Common myeloid progenitor, CD34-positive (primary cell): ENCODE measurements at regions not wholly inside any gene's neighbourhood (a gene's known extent, or its start where the extent isn't known, plus 50 kb on each side); places are given as distances from the start of the nearest gene placed in this dataset.

Experiments
- CTCF ChIA-PET: fragments of 350-600 bp; sonication (Branson Sonifier 250); formaldehyde crosslinking; loops from one replicate; lab custom pipeline; 2021; ENCODE audit warnings: antibody characterized with exemption; lab: Charles Lee
- POLR2A ChIA-PET: fragments of 350-600 bp; sonication (Branson Sonifier 250); formaldehyde crosslinking; loops from one replicate; lab custom pipeline; 2021; ENCODE audit warnings: antibody characterized with exemption; lab: Charles Lee
- DNase-seq, 3 donors: peaks; one replicate each; pipeline versions ENCODE4 v3.0.0 to v3.0.0-alpha.2; 2013
- H3K27ac ChIP-seq, 2 experiments: 1 replicate in 1 of 2; 2 replicates in 1 of 2; pipeline ENCODE4 v1.7.0; 2013; ENCODE audit warnings: inconsistent platforms in 2 of 2, low read length in 2 of 2, mild to moderate bottlenecking in 2 of 2, low read depth in 1 of 2, moderate library complexity in 1 of 2; ENCODE audit not compliant: severe bottlenecking in 2 of 2, insufficient read depth in 1 of 2, poor library complexity in 1 of 2
- H3K27me3 ChIP-seq, 5 experiments: replicated peaks in 2 of 5; 1 replicate in 3 of 5; 2 replicates in 2 of 5; pipeline versions ENCODE4 v1.6.1 to v1.7.0; 2013; ENCODE audit warnings: low read length in 4 of 5, mild to moderate bottlenecking in 2 of 5, moderate library complexity in 2 of 5, inconsistent platforms in 1 of 5; ENCODE audit not compliant: insufficient read depth in 5 of 5, control insufficient read depth in 4 of 5
- H3K36me3 ChIP-seq, 4 experiments: 1 replicate in 2 of 4; 2 replicates in 2 of 4; pipeline versions ENCODE4 v1.6.1 to v1.7.0; 2013; ENCODE audit warnings: low read length in 3 of 4, control low read depth in 1 of 4, mild to moderate bottlenecking in 1 of 4; ENCODE audit not compliant: control insufficient read depth in 4 of 4, insufficient read depth in 4 of 4
- H3K4me1 ChIP-seq, 4 experiments: 1 replicate in 3 of 4; 2 replicates in 1 of 4; pipeline versions ENCODE4 v1.6.1 to v1.7.1; 2013; ENCODE audit warnings: low read length in 3 of 4, mild to moderate bottlenecking in 3 of 4, control low read depth in 1 of 4, inconsistent platforms in 1 of 4, moderate library complexity in 1 of 4; ENCODE audit not compliant: control insufficient read depth in 4 of 4, insufficient read depth in 4 of 4; ENCODE audit errors: control extremely low read depth in 1 of 4
- H3K4me3 ChIP-seq, 7 experiments: 1 replicate in 4 of 7; 2 replicates in 3 of 7; pipeline versions ENCODE4 v1.5.1 to v1.7.0; 2013; ENCODE audit warnings: mild to moderate bottlenecking in 7 of 7, low read length in 6 of 7, moderate library complexity in 6 of 7, inconsistent platforms in 2 of 7, low read depth in 2 of 7, control low read depth in 1 of 7; ENCODE audit not compliant: insufficient read depth in 4 of 7, control insufficient read depth in 1 of 7; ENCODE audit errors: extremely low read depth in 1 of 7
- H3K9me3 ChIP-seq, 5 experiments: 1 replicate in 4 of 5; 2 replicates in 1 of 5; pipeline versions ENCODE4 v1.6.1 to v1.7.1; 2013; ENCODE audit warnings: low read length in 4 of 5, mild to moderate bottlenecking in 2 of 5, inconsistent platforms in 1 of 5, low read depth in 1 of 5, moderate library complexity in 1 of 5; ENCODE audit not compliant: control insufficient read depth in 4 of 5, insufficient read depth in 2 of 5; ENCODE audit errors: control extremely low read depth in 1 of 5
- WGBS: methylation state at CpG from one replicate; pipeline ENCODE4 v1.1.5; 2013; ENCODE audit not compliant: insufficient coverage; 5-methylcytosine and 5-hydroxymethylcytosine counted together

DNA sequence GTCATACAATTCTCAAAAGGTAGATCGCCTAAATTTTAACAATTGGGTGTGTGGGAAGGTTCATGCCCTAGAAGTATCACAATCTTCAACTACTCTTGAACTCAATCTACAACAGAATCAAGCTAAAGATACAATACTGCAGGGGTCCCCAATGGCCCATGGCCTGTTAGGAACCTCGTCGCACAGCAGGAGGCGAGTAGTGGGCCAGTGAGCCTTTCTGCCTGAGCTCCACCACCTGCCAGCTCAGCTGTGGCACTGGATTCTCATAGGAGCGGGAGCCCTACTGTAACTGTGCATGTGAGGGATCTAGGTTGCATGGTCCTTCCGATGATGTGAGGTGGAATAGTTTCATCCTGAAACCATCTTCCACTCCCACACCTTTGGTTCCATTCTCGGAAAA is 230.6 kb downstream of the KLF12 start:
- ChIA-PET CTCF (no interaction called here), POLR2A (no interaction called here)
- DNase-seq, result no peak
- H3K27me3 ChIP-seq, result no peaks in the 10 kb centered on the region
- no peak overlapping the region for H3K4me3 ChIP-seq
- no peaks in the 10 kb centered on the region for H3K9me3 ChIP-seq
- no peaks in the 10 kb centered on the region for H3K36me3 ChIP-seq
- WGBS, result 95% methylated on average over 4 of the region's 7 CpGs
- H3K27ac ChIP-seq, result no peak overlapping the region
- H3K4me1 ChIP-seq, result no peaks in the 10 kb centered on the region

DNA sequence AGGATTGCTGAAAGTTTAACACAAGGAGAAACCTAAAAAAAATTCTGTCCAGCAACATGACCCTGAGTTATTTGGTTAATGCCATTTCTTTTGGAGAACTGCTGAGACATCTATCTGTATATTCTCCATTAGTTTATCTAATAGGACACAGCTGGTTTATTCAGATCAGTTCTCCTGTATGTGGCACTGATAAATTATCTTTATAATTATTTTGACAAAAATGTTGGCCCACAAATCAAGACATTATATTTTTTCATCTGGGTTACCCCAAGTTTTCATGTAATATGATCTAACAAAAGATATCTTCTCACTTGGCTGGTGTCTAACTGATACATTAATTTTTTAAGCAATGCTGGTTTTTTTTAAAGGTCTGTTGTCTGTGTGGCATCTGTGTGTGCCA is 231.4 kb downstream of the KLF12 start:
- Histone ChIP-seq H3K4me1 (peaks cover 0 to 3% (median 0%) of the 10 kb centered on the region in 4 experiments), H3K4me3 (no peak overlapping the region), H3K36me3 (no peaks in the 10 kb centered on the region), H3K27ac (no peak overlapping the region), H3K9me3 (no peaks in the 10 kb centered on the region), H3K27me3 (no peaks in the 10 kb centered on the region)
- DNase-seq, result no peak
- ChIA-PET CTCF (no interaction called here), POLR2A (no interaction called here)

DNA sequence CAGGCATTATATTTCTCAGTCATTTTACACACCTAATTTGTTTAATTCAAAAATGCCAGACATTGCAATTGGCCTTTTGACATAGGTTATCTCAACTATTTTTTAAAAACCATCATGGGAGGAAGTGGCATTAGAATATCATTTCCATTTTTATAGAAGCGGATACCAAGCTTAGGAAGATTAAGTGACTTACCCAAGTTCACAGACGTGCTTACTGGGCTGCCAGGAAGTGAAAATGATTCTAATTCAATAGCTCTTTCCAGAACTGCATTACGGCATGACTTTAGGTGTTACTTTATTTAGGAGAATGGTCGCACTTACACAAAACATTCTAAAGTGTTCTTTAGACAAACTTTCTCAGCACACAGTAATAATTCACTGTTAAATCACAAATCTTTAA is 231.9 kb downstream of the KLF12 start:
- H3K36me3 ChIP-seq, result no peaks in the 10 kb centered on the region
- peaks cover 0 to 3% (median 0%) of the 10 kb centered on the region in 4 experiments for H3K4me1 ChIP-seq
- no peak for DNase-seq
- no peak overlapping the region for H3K27ac ChIP-seq
- no CpG with 5 or more reads among the region's 4 CpGs for whole genome bisulfite sequencing
- CTCF ChIA-PET, result no interaction called here
- H3K4me3 ChIP-seq, result no peak overlapping the region
- H3K27me3 ChIP-seq, result no peaks in the 10 kb centered on the region
- H3K9me3 ChIP-seq, result no peaks in the 10 kb centered on the region
- POLR2A ChIA-PET, result no interaction called here

DNA sequence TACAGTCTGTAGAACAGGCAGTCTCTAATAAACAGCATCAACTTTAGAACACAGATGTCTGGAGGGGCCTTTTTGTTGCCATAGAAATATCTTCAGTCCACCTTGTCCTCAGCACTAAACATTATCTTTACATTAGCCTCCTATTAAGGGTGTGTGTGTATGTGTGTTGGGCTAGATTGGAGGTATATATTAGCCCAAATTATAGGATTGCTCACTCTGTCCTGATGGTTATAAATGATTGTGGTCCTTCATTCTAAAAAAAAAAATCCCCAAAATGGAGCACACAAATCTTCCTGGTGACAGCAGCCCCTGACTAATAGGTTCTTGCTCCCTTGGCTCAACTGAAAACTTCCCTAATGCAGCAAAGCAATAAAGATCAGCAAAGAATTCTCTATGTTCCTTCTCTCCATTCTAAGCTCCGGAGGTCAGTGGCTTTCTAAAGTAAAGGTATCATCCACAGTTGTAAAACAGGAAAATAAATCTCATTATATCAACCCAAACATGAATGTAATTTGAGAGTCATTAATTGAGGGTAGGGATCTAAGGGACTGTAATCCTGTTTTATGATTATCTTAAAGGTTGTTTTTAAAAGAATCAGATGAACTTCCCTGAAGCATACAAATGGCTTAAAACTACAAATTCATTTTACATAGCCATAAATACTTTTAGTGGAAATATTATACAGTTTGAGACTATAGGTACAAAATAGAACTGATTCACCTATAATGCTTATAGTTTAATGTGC is 232.7 kb downstream of the KLF12 start:
- Histone ChIP-seq H3K27me3 (no peaks in the 10 kb centered on the region), H3K27ac (no peak overlapping the region), H3K36me3 (no peaks in the 10 kb centered on the region), H3K9me3 (no peaks in the 10 kb centered on the region), H3K4me1 (peaks cover 0 to 3% (median 0%) of the 10 kb centered on the region in 4 experiments), H3K4me3 (no peak overlapping the region)
- no CpG with 5 or more reads among the region's 1 CpG for WGBS
- no peak for DNase-seq
- ChIA-PET POLR2A (no interaction called here), CTCF (no interaction called here)

DNA sequence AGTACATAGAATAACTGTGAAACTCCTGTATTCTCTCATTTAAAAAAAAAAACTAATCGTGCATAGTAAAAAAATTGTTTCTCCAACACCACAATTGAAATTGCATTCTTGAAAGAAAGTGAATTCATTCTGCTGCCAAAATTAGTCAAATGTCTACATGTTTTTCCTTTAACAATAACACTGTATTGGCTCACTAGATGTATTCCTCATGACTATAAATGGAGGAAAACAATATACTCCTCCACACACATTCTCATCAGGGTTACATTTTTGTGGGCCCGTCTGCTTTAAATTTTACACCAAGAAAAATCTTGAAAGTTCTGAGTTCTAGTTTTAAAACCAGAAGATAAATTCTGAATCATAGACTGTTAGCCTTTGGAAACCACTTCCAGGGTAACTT is 233.6 kb downstream of the KLF12 start:
- Histone ChIP-seq H3K27ac (no peak overlapping the region), H3K9me3 (no peaks in the 10 kb centered on the region), H3K36me3 (no peaks in the 10 kb centered on the region), H3K4me1 (peaks cover 0 to 3% (median 0%) of the 10 kb centered on the region in 4 experiments), H3K27me3 (no peaks in the 10 kb centered on the region), H3K4me3 (no peak overlapping the region)
- ChIA-PET POLR2A (no interaction called here), CTCF (no interaction called here)
- WGBS, result 100% methylated on average over 2 of the region's 2 CpGs
- no peak for DNase-seq

DNA sequence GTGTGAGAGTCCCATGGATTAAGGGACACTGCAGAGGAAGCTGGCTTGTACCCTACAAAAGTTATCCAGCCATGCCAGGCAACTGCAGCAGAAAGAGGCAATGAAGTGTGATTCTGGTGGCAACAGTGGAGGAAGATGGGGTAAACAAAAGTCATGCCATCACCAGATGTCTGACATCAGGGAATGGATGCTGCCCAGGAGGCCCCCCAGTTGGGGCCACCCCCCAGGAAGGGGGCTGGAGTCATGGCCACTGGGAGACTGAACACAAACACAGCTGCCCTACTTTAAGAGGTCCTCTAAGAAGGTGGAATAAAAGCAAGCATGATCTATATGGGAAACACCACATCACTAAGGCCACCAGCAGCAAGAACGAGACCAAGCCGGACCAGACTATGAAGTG is 235.3 kb downstream of the KLF12 start:
- POLR2A ChIA-PET, result no interaction called here
- H3K4me3 ChIP-seq, result no peak overlapping the region
- H3K27me3 ChIP-seq, result no peaks in the 10 kb centered on the region
- WGBS, result no CpG with 5 or more reads among the region's 2 CpGs
- no peaks in the 10 kb centered on the region for H3K9me3 ChIP-seq
- H3K36me3 ChIP-seq, result no peaks in the 10 kb centered on the region
- CTCF ChIA-PET, result no interaction called here
- DNase-seq, result no peak
- no peak overlapping the region for H3K27ac ChIP-seq
- peaks cover 0 to 3% (median 0%) of the 10 kb centered on the region in 4 experiments for H3K4me1 ChIP-seq

DNA sequence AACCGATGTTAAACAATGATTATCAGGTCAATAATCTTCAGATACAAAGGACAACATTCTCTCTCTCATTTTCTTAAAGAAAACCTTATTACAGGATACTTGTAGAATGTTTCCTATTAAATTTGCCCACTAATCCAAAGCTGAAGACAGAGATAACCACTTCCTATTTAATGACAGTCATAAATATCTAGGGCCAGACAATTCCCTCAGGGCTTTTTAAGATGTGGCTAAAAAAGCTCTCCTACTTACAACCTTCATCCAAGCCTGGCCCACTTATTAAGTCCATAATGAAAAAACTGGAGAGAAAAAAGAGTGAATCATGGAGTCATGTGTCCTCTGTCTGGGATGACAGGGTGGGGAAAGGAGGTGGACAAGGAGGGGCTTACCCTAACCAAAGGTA is 235.9 kb downstream of the KLF12 start:
- no CpG with 5 or more reads among the region's 1 CpG for WGBS
- H3K36me3 ChIP-seq, result no peaks in the 10 kb centered on the region
- no peak overlapping the region for H3K27ac ChIP-seq
- no peaks in the 10 kb centered on the region for H3K9me3 ChIP-seq
- H3K27me3 ChIP-seq, result no peaks in the 10 kb centered on the region
- no peak overlapping the region for H3K4me3 ChIP-seq
- ChIA-PET CTCF (no interaction called here), POLR2A (interaction anchor here (0.6 kb wide), 1 partner anchor 8 kb away, joined by 3 read pairs; no protein-coding TSS in a partner anchor)
- H3K4me1 ChIP-seq, result peaks cover 0 to 3% (median 0%) of the 10 kb centered on the region in 4 experiments
- DNase-seq, result peak in 2 of 3 donors; percentile 1 to 2
